Germinal center (tissue), 1 donor: ENCODE measurements at regions not wholly inside any gene's neighbourhood (a gene's known extent, or its start where the extent isn't known, plus 50 kb on each side); places are given as distances from the start of the nearest gene placed in this dataset.
"Not testable (repeated sequence)": the region's sequence is repeated elsewhere in the genome, so short reads cannot be mapped to it uniquely, and the experiment has no call there.

ENCODE experiments used
- DNase-seq: peaks from one replicate; pipeline ENCODE4 v3.0.0; 2012; ENCODE audit warnings: mixed read lengths, low spot score

GRCh38 chr3:34508732-34509131, 710.3 kb downstream of the PDCD6IP start:
- no peak for DNase-seq

- DNase-seq, result no peak
These were observed 713.5 kb downstream of the PDCD6IP start for GRCh38 chr3:34511891-34512290.

- DNase-seq, result not testable (repeated sequence)
These were observed 720.6 kb downstream of the PDCD6IP start for GRCh38 chr3:34519008-34519407.

GRCh38 chr3:34531156-34531555, 732.7 kb downstream of the PDCD6IP start:
- no peak for DNase-seq

- DNase-seq, result no peak
These were observed 735.0 kb downstream of the PDCD6IP start for GRCh38 chr3:34533451-34533850.

- DNase-seq, result no peak
These were observed 735.6 kb downstream of the PDCD6IP start for GRCh38 chr3:34534013-34534412.

GRCh38 chr3:34544136-34544535, 745.7 kb downstream of the PDCD6IP start:
- no peak for DNase-seq

- DNase-seq, result no peak
These were observed 749.0 kb downstream of the PDCD6IP start for GRCh38 chr3:34547297-34547920.

GRCh38 chr3:34567266-34567665, 768.8 kb downstream of the PDCD6IP start:
- no peak for DNase-seq

GRCh38 chr3:34568766-34569165, 770.3 kb downstream of the PDCD6IP start:
- DNase-seq, result no peak

- no peak for DNase-seq
These were observed 771.0 kb downstream of the PDCD6IP start for GRCh38 chr3:34569437-34569836.

GRCh38 chr3:34570916-34571705, 772.7 kb downstream of the PDCD6IP start:
- no peak for DNase-seq

GRCh38 chr3:34571714-34572113, 773.3 kb downstream of the PDCD6IP start:
- DNase-seq, result no peak

- DNase-seq, result no peak
These were observed 777.3 kb downstream of the PDCD6IP start for GRCh38 chr3:34575776-34576175.

GRCh38 chr3:34582055-34582454, 783.6 kb downstream of the PDCD6IP start:
- DNase-seq, result no peak

GRCh38 chr3:34583451-34583850, 785.0 kb downstream of the PDCD6IP start:
- DNase-seq, result no peak

- no peak for DNase-seq
These were observed 786.5 kb downstream of the PDCD6IP start for GRCh38 chr3:34584971-34585370.

GRCh38 chr3:34599595-34599994, 801.2 kb downstream of the PDCD6IP start:
- no peak for DNase-seq

GRCh38 chr3:34619990-34620389, 821.6 kb downstream of the PDCD6IP start:
- no peak for DNase-seq

- DNase-seq, result no peak
These were observed 828.3 kb downstream of the PDCD6IP start for GRCh38 chr3:34626699-34627098.

GRCh38 chr3:34634939-34635338, 836.5 kb downstream of the PDCD6IP start:
- DNase-seq, result no peak

- DNase-seq, result no peak
These were observed 837.0 kb downstream of the PDCD6IP start for GRCh38 chr3:34635352-34635850.

GRCh38 chr3:34646911-34647460, 848.6 kb downstream of the PDCD6IP start:
- DNase-seq, result no peak
